IMR-90 (cell line): ENCODE measurements at regions not wholly inside any gene's neighbourhood (a gene's known extent, or its start where the extent isn't known, plus 50 kb on each side); places are given as distances from the start of the nearest gene placed in this dataset.
A peak's percentile ranks its signal among the peaks of the same experiment; 100 is the strongest.

Experiments used
- ATAC-seq: fragments of 200-7000 bp; cut with Tn5 transposase; 2 replicates; pipeline ENCODE4 v1.9.1; 2020; ENCODE audit warnings: low read depth, mild to moderate bottlenecking, moderate library complexity
- BruUV-seq: library from RNA; stranded (reverse); fragments of 400-500 nt; replicated peaks from 2 replicates; lab custom pipeline; 2021; lab: Mats Ljungman, UMichigan
- CTCF ChIA-PET: fragments of 300-600 bp; formaldehyde crosslinking; extraction: SDS; loops from one replicate; lab custom pipeline; 2021; ENCODE audit warnings: antibody characterized with exemption; lab: Yijun Ruan, JAX
- POLR2A ChIA-PET: fragments of 300-600 bp; sonication (Branson Sonifier 250); formaldehyde crosslinking; loops from one replicate; lab custom pipeline; 2022; ENCODE audit warnings: antibody characterized with exemption; ENCODE audit not compliant: unreplicated experiment; lab: Charles Lee
- DNase-seq: peaks from one replicate; pipeline ENCODE4 v3.0.0; 2013
- H2AFZ ChIP-seq: replicated peaks from 2 replicates; pipeline ENCODE3; 2013; ENCODE audit warnings: low read length, mild to moderate bottlenecking; ENCODE audit not compliant: poor library complexity
- H2AK5ac ChIP-seq: 2 replicates; pipeline ENCODE4 v1.6.1; 2013; ENCODE audit warnings: low read depth, low read length, inconsistent platforms
- H2AK9ac ChIP-seq: replicated peaks from 2 replicates; pipeline ENCODE3; 2013; ENCODE audit warnings: mild to moderate bottlenecking, low read depth, low read length, moderate library complexity; ENCODE audit not compliant: poor library complexity
- H2BK120ac ChIP-seq: 2 replicates; pipeline ENCODE4 v1.6.1; 2013; ENCODE audit warnings: low read depth, low read length, inconsistent platforms
- H2BK15ac ChIP-seq: 3 replicates; pipeline ENCODE4 v1.6.1; 2013; ENCODE audit warnings: low read depth, low read length, inconsistent platforms
- H2BK20ac ChIP-seq: 2 replicates; pipeline ENCODE4 v1.6.1; 2013; ENCODE audit warnings: low read depth, mild to moderate bottlenecking, inconsistent platforms, low read length, moderate library complexity
- H2BK5ac ChIP-seq: 2 replicates; pipeline ENCODE4 v1.6.1; 2013; ENCODE audit warnings: mild to moderate bottlenecking, low read depth, low read length, inconsistent platforms; ENCODE audit not compliant: poor library complexity, severe bottlenecking
- H3K14ac ChIP-seq: replicated peaks from 2 replicates; pipeline ENCODE4 v1.6.1; 2013; ENCODE audit warnings: low read depth, low read length, inconsistent platforms
- H3K18ac ChIP-seq: 2 replicates; pipeline ENCODE4 v1.6.1; 2013; ENCODE audit warnings: low read depth, low read length, control low read depth
- H3K23ac ChIP-seq: 2 replicates; pipeline ENCODE4 v1.6.1; 2013; ENCODE audit warnings: low read depth, low read length, inconsistent platforms
- H3K27ac ChIP-seq: 2 replicates; pipeline ENCODE4 v1.5.1; 2013; ENCODE audit warnings: mild to moderate bottlenecking, control low read depth, low read length; ENCODE audit not compliant: insufficient read depth
- H3K27me3 ChIP-seq: 2 replicates; pipeline ENCODE4 v1.6.1; 2013; ENCODE audit warnings: low read length; ENCODE audit not compliant: control insufficient read depth, insufficient read depth
- H3K36me3 ChIP-seq: 2 replicates; pipeline ENCODE4 v1.6.1; 2013; ENCODE audit warnings: low read length, mixed read lengths; ENCODE audit not compliant: control insufficient read depth, insufficient read depth
- H3K4ac ChIP-seq: 2 replicates; pipeline ENCODE4 v1.6.1; 2013; ENCODE audit warnings: low read depth, low read length, inconsistent platforms
- H3K4me1 ChIP-seq: 2 replicates; pipeline ENCODE4 v1.6.1; 2013; ENCODE audit warnings: low read length, mixed read lengths; ENCODE audit not compliant: control insufficient read depth, insufficient read depth
- H3K4me2 ChIP-seq: 2 replicates; pipeline ENCODE4 v1.6.1; 2013; ENCODE audit warnings: low read depth, mild to moderate bottlenecking, control low read depth, low read length, moderate library complexity
- H3K4me3 ChIP-seq: 2 replicates; pipeline ENCODE4 v1.5.1; 2013; ENCODE audit warnings: low read depth, mild to moderate bottlenecking, control low read depth, low read length, moderate library complexity; ENCODE audit not compliant: insufficient read depth
- H3K56ac ChIP-seq: 2 replicates; pipeline ENCODE4 v1.6.1; 2013; ENCODE audit warnings: low read length, inconsistent platforms; ENCODE audit not compliant: insufficient read depth; ENCODE audit errors: extremely low read depth
- H3K79me1 ChIP-seq, 2 experiments: 2 replicates each; pipeline ENCODE4 v1.6.1; 2013; ENCODE audit warnings: low read length in 2 of 2, inconsistent platforms in 1 of 2, low read depth in 1 of 2
- H3K9ac ChIP-seq: 2 replicates; pipeline ENCODE4 v1.6.1; 2013; ENCODE audit warnings: low read depth, low read length, control low read depth
- H3K9me1 ChIP-seq: 2 replicates; pipeline ENCODE4 v1.6.1; 2013; ENCODE audit warnings: low read length, inconsistent platforms; ENCODE audit not compliant: insufficient read depth
- H3K9me3 ChIP-seq: 2 replicates; pipeline ENCODE4 v1.6.1; 2013; ENCODE audit warnings: low read length; ENCODE audit not compliant: control insufficient read depth, insufficient read depth
- H4K20me1 ChIP-seq: 2 replicates; pipeline ENCODE4 v1.6.1; 2013; ENCODE audit warnings: low read length, inconsistent platforms; ENCODE audit not compliant: insufficient read depth
- H4K5ac ChIP-seq: 2 replicates; pipeline ENCODE4 v1.6.1; 2013; ENCODE audit warnings: mild to moderate bottlenecking, low read depth, low read length, control low read depth
- H4K8ac ChIP-seq, 2 experiments: 2 replicates each; pipeline ENCODE4 v1.6.1; 2013; ENCODE audit warnings: low read depth in 2 of 2, low read length in 2 of 2, control low read depth in 1 of 2, inconsistent platforms in 1 of 2
- H4K91ac ChIP-seq: 2 replicates; pipeline ENCODE4 v1.6.1; 2013; ENCODE audit warnings: low read depth, low read length, inconsistent platforms; ENCODE audit not compliant: insufficient read depth
- CHD1 ChIP-seq: IDR thresholded peaks from 2 replicates; pipeline ENCODE4 v1.6.1; 2012; ENCODE audit warnings: low read depth, low read length, improper control_type of control experiment
- ELK1 ChIP-seq: fragments of 150-350 bp; IDR thresholded peaks from 2 replicates; pipeline ENCODE4 v1.6.1; 2016; ENCODE audit warnings: low read depth, mild to moderate bottlenecking, low read length, moderate library complexity, borderline replicate concordance
- MAZ ChIP-seq: IDR thresholded peaks from 2 replicates; pipeline ENCODE4 v1.6.1; 2012; ENCODE audit warnings: low read depth, mild to moderate bottlenecking, low read length, improper control_type of control experiment, moderate library complexity, borderline replicate concordance
- MXI1 ChIP-seq: IDR thresholded peaks from 2 replicates; pipeline ENCODE4 v1.6.1; 2012; ENCODE audit warnings: low read depth, mild to moderate bottlenecking, low read length, moderate library complexity, borderline replicate concordance
- POLR2A ChIP-seq: IDR thresholded peaks from 2 replicates; pipeline ENCODE4 v1.6.1; 2012; ENCODE audit warnings: mild to moderate bottlenecking, low read depth, low read length
- RFX5 ChIP-seq: IDR thresholded peaks from 2 replicates; pipeline ENCODE4 v1.8.0; 2012; ENCODE audit warnings: low read depth, mild to moderate bottlenecking, low read length, moderate library complexity
- SMC3 ChIP-seq: fragments of 150-350 bp; IDR thresholded peaks from 2 replicates; pipeline ENCODE4 v1.6.1; 2016; ENCODE audit warnings: low read depth, mild to moderate bottlenecking, antibody characterized with exemption, low read length, moderate library complexity
- USF2 ChIP-seq: fragments of 150-350 bp; IDR thresholded peaks from 2 replicates; pipeline ENCODE4 v1.6.1; 2017; ENCODE audit warnings: mild to moderate bottlenecking, antibody characterized with exemption, low read length, low read depth
- WGBS, 2 experiments: methylation state at CpG; one replicate each; pipeline versions ENCODE4 v1.1.5 to v1.1.7; 2013; ENCODE audit warnings: missing lambda C conversion rate in 2 of 2; ENCODE audit not compliant: insufficient read length in 1 of 2; ENCODE audit errors: extremely low coverage in 2 of 2; 5-methylcytosine and 5-hydroxymethylcytosine counted together
- dilution Hi-C: fragments of 300-500 bp; cut with HindIII; formaldehyde crosslinking; loops from one replicate; pipeline ENCODE4 v1.14.3; 2018; ENCODE audit warnings: low sequenced_read_pairs; ENCODE audit not compliant: unreplicated experiment
- in situ Hi-C: fragments of 300-500 bp; cut with MboI; formaldehyde crosslinking; loops from 3 replicates; pipeline ENCODE4 v1.14.3; 2019; ENCODE audit warnings: low sequenced_read_pairs, inconsistent platforms, mixed read lengths
- intact Hi-C: fragments of 100-400 bp; cut with micrococcal nuclease; formaldehyde crosslinking; loops from 2 replicates; pipeline ENCODE4 v1.10.0; 2022

GRCh38 chr14:53226553-53226952 is 73.4 kb upstream of the DDHD1 start:
- H3K4ac ChIP-seq, result no peak overlapping the region
- H3K14ac ChIP-seq, result no peak overlapping the region
- H4K8ac ChIP-seq, result no peak overlapping the region
- TF ChIP-seq SMC3 (no peak), CHD1 (no peak), USF2 (no peak), RFX5 (no peak), MXI1 (no peak), MAZ (no peak), POLR2A (no peak), ELK1 (no peak)
- no peak overlapping the region for H2AFZ ChIP-seq
- no peak overlapping the region for H3K4me3 ChIP-seq
- H2BK120ac ChIP-seq, result no peak overlapping the region
- peaks cover 4% of the 10 kb centered on the region for H3K27me3 ChIP-seq
- no peak overlapping the region for H3K56ac ChIP-seq
- ChIA-PET CTCF (no interaction called here), POLR2A (no interaction called here)
- no peak overlapping the region for H2AK9ac ChIP-seq
- H3K79me1 ChIP-seq, result no peaks in the 10 kb centered on the region
- H3K18ac ChIP-seq, result no peak overlapping the region
- H4K91ac ChIP-seq, result no peak overlapping the region
- BruUV-seq, result no TSS peak
- in situ Hi-C loops, result no loop called here
- DNase-seq, result peak; percentile 42
- ATAC-seq, result no peak
- no peak overlapping the region for H3K9ac ChIP-seq
- no peaks in the 10 kb centered on the region for H3K36me3 ChIP-seq
- no peak overlapping the region for H4K5ac ChIP-seq
- H3K4me2 ChIP-seq, result no peak overlapping the region
- no peak overlapping the region for H2BK20ac ChIP-seq
- H3K23ac ChIP-seq, result no peak overlapping the region
- H2BK5ac ChIP-seq, result no peak overlapping the region
- H3K4me1 ChIP-seq, result no peaks in the 10 kb centered on the region
- no peaks in the 10 kb centered on the region for H4K20me1 ChIP-seq
- no peaks in the 10 kb centered on the region for H3K9me1 ChIP-seq
- WGBS, 2 experiments, result 37% methylated on average over 4 of the region's 5 CpGs; no CpG with 5 or more reads in 1 of the 2 experiments
- no peak overlapping the region for H3K27ac ChIP-seq
- dilution Hi-C loops, result no loop called here
- H2BK15ac ChIP-seq, result no peak overlapping the region
- intact Hi-C loops, result no loop called here
- H3K9me3 ChIP-seq, result 0 out of 2 replicates have a peak, but pooled peaks cover 2% of the 10 kb centered on the region
- H2AK5ac ChIP-seq, result no peak overlapping the region
